Omental fat pad (tissue), 3 donors: ENCODE measurements at regions not wholly inside any gene's neighbourhood (a gene's known extent, or its start where the extent isn't known, plus 50 kb on each side); places are given as distances from the start of the nearest gene placed in this dataset.

Source experiments
- ATAC-seq: fragments of 150-250 bp; one replicate; pipeline ENCODE4 v1.9.1; 2016; ENCODE audit warnings: mild to moderate bottlenecking, moderate library complexity; ENCODE audit not compliant: low FRiP score
- DNase-seq: peaks from one replicate; pipeline ENCODE4 v3.0.0-alpha.2; 2019; ENCODE audit warnings: low spot score
- CTCF ChIP-seq, 3 donors: fragments of 450-650 bp; IDR thresholded peaks; one replicate each; pipeline ENCODE4 v1.5.1; 2016 to 2017; ENCODE audit warnings: antibody characterized with exemption in 3 of 3, mild to moderate bottlenecking in 3 of 3, moderate library complexity in 2 of 3

DNA sequence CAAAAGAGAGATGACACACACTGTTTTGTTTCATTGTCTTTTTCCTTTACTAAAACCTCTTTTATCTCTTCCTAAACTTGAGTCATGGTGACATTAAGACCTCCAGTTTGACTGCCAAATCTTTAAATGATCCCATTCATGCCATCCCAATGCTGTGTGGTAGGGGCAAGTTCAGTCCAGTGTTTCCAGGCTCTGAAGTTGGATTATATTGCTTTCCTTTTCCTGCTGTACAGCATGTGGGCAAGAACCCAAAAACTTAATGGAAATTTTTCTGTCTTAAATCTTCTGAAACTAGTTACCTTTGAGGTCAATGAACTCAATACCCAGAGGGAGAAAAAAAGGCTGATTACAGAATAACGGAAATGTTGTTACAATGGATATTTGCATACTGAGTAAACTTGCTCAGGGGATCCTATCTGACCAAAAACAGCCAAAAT is 187.1 kb upstream of the FAR2 start:
- ATAC-seq (no peak), DNase-seq (no peak)
- TF ChIP-seq CTCF (IDR thresholded peaks at IDR 0.05), result no peak

DNA sequence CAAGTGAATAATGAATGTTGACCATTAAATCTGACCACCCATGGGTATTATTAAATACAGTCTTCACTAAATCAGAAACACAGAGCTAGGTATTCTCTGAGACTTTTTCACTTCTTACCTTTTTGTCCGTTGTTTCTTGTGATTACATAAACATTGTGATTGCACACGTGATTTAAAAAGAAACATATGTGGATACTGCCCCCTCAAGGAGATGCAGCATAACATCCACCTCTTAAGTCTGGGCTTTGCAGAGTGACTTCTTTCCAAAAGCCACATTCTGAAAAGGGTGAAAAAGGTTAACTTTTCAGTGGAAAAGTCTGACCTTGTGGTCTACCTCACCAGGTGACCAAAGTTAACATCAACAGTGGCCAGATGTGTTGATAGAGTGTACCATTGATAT is 185.5 kb upstream of the FAR2 start:
- DNase-seq (no peak), ATAC-seq (no peak)
- TF ChIP-seq CTCF (IDR thresholded peaks at IDR 0.05), result no peak

- DNase-seq (no peak), ATAC-seq (no peak)
- TF ChIP-seq CTCF (IDR thresholded peaks at IDR 0.05), result no peak
Measured at GRCh38 chr12:28966046-28966780, 182.9 kb upstream of the FAR2 start.

DNA sequence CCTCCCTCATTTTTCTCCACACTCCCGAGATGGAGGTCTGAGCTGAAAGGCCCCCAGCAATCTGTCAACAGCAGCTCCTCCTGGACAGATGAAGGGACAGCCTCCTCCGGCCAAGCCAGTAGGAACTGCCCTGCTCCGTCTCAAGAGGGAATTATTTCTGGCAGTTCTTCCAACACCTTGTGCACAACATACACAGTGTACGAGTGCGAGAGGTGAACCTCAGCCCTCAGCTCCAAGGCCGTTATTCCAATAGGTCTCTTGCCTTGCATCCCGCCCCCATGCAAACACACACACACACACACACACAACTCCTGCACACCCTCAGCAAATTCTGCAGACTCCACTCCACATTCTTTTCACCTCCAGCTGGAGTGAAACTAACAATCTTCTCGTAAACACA is 181.7 kb upstream of the FAR2 start:
- TF ChIP-seq CTCF (IDR thresholded peaks at IDR 0.05), result no peak
- ATAC-seq, result no peak
- DNase-seq, result no peak

DNA sequence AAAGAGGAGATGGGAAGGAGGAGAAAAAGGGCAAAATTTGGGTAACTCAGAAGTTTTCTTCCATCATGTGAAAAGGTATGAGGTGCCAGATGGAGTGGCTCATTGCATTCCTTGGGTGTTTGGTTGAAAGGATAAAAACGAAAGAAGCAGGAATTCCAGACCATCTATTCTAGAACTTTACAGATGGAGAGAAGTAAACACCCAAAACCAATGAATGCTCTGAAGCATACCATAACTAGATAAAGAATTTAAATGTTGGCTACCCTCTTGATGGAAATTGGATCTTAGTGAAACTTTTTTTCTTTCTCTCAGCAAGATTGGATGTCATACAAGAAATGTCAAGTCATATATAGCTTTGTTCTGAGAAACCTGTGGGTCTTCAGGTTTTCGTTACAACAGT is 175.6 kb upstream of the FAR2 start:
- no peak for TF ChIP-seq CTCF (IDR thresholded peaks at IDR 0.05)
- ATAC-seq (no peak), DNase-seq (no peak)

DNA sequence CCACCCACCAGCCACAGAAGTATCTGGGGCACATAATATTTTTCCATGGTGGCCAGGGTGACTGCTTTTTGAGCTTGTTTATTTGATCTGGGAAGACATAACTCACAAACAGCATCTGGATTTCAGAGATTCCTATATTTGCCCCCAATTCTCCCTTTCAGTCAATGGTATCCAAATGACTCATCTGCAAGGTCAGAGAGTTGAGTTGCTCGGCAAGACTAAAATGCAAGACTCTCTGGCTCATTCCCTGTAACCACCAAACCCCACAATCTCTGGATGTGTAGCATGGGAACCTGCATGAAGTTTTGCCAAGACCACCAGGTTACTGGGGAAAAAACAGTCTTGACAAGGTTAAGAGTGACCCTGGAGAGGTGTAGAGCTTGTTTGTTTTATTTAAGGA is 174.9 kb upstream of the FAR2 start:
- ATAC-seq, result no peak
- DNase-seq, result no peak
- TF ChIP-seq CTCF (IDR thresholded peaks at IDR 0.05), result no peak

- no peak for TF ChIP-seq CTCF (IDR thresholded peaks at IDR 0.05)
- DNase-seq (no peak), ATAC-seq (no peak)
Measured at GRCh38 chr12:28974883-28975282, 174.2 kb upstream of the FAR2 start.
